Ammon's horn (tissue), 1 donor: ENCODE measurements at regions not wholly inside any gene's neighbourhood (a gene's known extent, or its start where the extent isn't known, plus 50 kb on each side); places are given as distances from the start of the nearest gene placed in this dataset.
A peak's percentile ranks its signal among the peaks of the same experiment; 100 is the strongest.

Experiments
- DNase-seq: peaks from one replicate; pipeline ENCODE4 v3.0.0-alpha.2; 2016; ENCODE audit warnings: low spot score

- DNase-seq, result no peak
These were observed 53.4 kb upstream of the NAV3 start for GRCh38 chr12:77777274-77777673.

GRCh38 chr12:77774761-77775160 lies 55.9 kb upstream of the NAV3 start:
- no peak for DNase-seq

GRCh38 chr12:77772676-77773298 lies 57.9 kb upstream of the NAV3 start:
- DNase-seq, result peak; percentile 16

- no peak for DNase-seq
These were observed 62.1 kb upstream of the NAV3 start for GRCh38 chr12:77768558-77768957.

GRCh38 chr12:77767756-77768343 lies 62.8 kb upstream of the NAV3 start:
- DNase-seq, result no peak

GRCh38 chr12:77767335-77767734 lies 63.4 kb upstream of the NAV3 start:
- DNase-seq, result no peak

GRCh38 chr12:77766224-77766623 lies 64.5 kb upstream of the NAV3 start:
- DNase-seq, result no peak

- DNase-seq, result no peak
These were observed 69.4 kb upstream of the NAV3 start for GRCh38 chr12:77761286-77761685.

- DNase-seq, result no peak
These were observed 70.2 kb upstream of the NAV3 start for GRCh38 chr12:77760271-77761025.

- no peak for DNase-seq
These were observed 76.6 kb upstream of the NAV3 start for GRCh38 chr12:77754086-77754485.

GRCh38 chr12:77751939-77752338 lies 78.8 kb upstream of the NAV3 start:
- DNase-seq, result no peak

- no peak for DNase-seq
These were observed 84.6 kb upstream of the NAV3 start for GRCh38 chr12:77746096-77746495.

- no peak for DNase-seq
These were observed 85.1 kb upstream of the NAV3 start for GRCh38 chr12:77745624-77746023.

- DNase-seq, result no peak
These were observed 88.1 kb upstream of the NAV3 start for GRCh38 chr12:77742631-77743030.

- no peak for DNase-seq
These were observed 88.6 kb upstream of the NAV3 start for GRCh38 chr12:77741974-77742517.

GRCh38 chr12:77736219-77736965 lies 94.3 kb upstream of the NAV3 start:
- no peak for DNase-seq

- DNase-seq, result peak; percentile 37
These were observed 96.3 kb upstream of the NAV3 start for GRCh38 chr12:77734214-77734883.

- DNase-seq, result peak; percentile 22
These were observed 102.7 kb upstream of the NAV3 start for GRCh38 chr12:77728018-77728417.

- DNase-seq, result no peak
These were observed 103.2 kb upstream of the NAV3 start for GRCh38 chr12:77727442-77728001.

GRCh38 chr12:77725611-77726010 lies 105.1 kb upstream of the NAV3 start:
- no peak for DNase-seq

- peak; percentile 52 for DNase-seq
These were observed 106.2 kb upstream of the NAV3 start for GRCh38 chr12:77724367-77724957.
